NCI-H2107 (cell line): ENCODE measurements at regions not wholly inside any gene's neighbourhood (a gene's known extent, or its start where the extent isn't known, plus 50 kb on each side); places are given as distances from the start of the nearest gene placed in this dataset.

ENCODE experiments used
- DNase-seq: peaks from one replicate; lab custom pipeline; 2025; lab: John Stamatoyannopoulos, UW

- no peak for DNase-seq
These were observed 422.1 kb downstream of the FGF9 start for GRCh38 chr13:22092791-22093560.

GRCh38 chr13:22095794-22096193 is 424.9 kb downstream of the FGF9 start:
- no peak for DNase-seq

GRCh38 chr13:22099585-22099984 is 428.7 kb downstream of the FGF9 start:
- DNase-seq, result no peak

- no peak for DNase-seq
These were observed 431.4 kb downstream of the FGF9 start for GRCh38 chr13:22102271-22102670.

- DNase-seq, result no peak
These were observed 432.5 kb downstream of the FGF9 start for GRCh38 chr13:22103046-22104027.

- no peak for DNase-seq
These were observed 435.2 kb downstream of the FGF9 start for GRCh38 chr13:22106058-22106457.

- DNase-seq, result no peak
These were observed 436.7 kb downstream of the FGF9 start for GRCh38 chr13:22107549-22107948.

- no peak for DNase-seq
These were observed 437.5 kb downstream of the FGF9 start for GRCh38 chr13:22108283-22108942.

- DNase-seq, result no peak
These were observed 438.1 kb downstream of the FGF9 start for GRCh38 chr13:22108979-22109378.

- no peak for DNase-seq
These were observed 439.5 kb downstream of the FGF9 start for GRCh38 chr13:22110368-22110767.

- DNase-seq, result no peak
These were observed 440.4 kb downstream of the FGF9 start for GRCh38 chr13:22111152-22111783.

- no peak for DNase-seq
These were observed 441.1 kb downstream of the FGF9 start for GRCh38 chr13:22111961-22112360.

GRCh38 chr13:22112956-22113745 is 442.3 kb downstream of the FGF9 start:
- DNase-seq, result no peak

- no peak for DNase-seq
These were observed 443.9 kb downstream of the FGF9 start for GRCh38 chr13:22114630-22115311.

GRCh38 chr13:22118158-22118557 is 447.3 kb downstream of the FGF9 start:
- DNase-seq, result no peak

- no peak for DNase-seq
These were observed 449.8 kb downstream of the FGF9 start for GRCh38 chr13:22120646-22121045.

- DNase-seq, result no peak
These were observed 450.4 kb downstream of the FGF9 start for GRCh38 chr13:22121146-22121739.

- DNase-seq, result no peak
These were observed 455.7 kb downstream of the FGF9 start for GRCh38 chr13:22126433-22127021.

- no peak for DNase-seq
These were observed 456.6 kb downstream of the FGF9 start for GRCh38 chr13:22127277-22128164.
